Prostate gland (tissue), 2 donors: ENCODE measurements at regions not wholly inside any gene's neighbourhood (a gene's known extent, or its start where the extent isn't known, plus 50 kb on each side); places are given as distances from the start of the nearest gene placed in this dataset.

Source experiments
- POLR2A ChIP-seq: fragments of 450-650 bp; IDR thresholded peaks from one replicate; pipeline ENCODE4 v1.6.1; 2016; ENCODE audit warnings: antibody characterized with exemption, mild to moderate bottlenecking
- POLR2AphosphoS5 ChIP-seq: sonication (generic); formaldehyde crosslinking; IDR thresholded peaks from one replicate; pipeline ENCODE4 v1.6.1; 2017; ENCODE audit warnings: antibody characterized with exemption
- TF ChIP-seq, protein P1 (sequence below), 4 experiments: fragments of 200-600 bp in 2 of 4; fragments of 450-650 bp in 2 of 4; sonication (generic) in 2 of 4; IDR thresholded peaks; 1 replicate in 3 of 4; 2 replicates in 1 of 4; pipeline ENCODE4 v1.5.1; 2016 to 2019; ENCODE audit warnings: antibody characterized with exemption in 4 of 4, mild to moderate bottlenecking in 2 of 4, moderate library complexity in 2 of 4

DNA sequence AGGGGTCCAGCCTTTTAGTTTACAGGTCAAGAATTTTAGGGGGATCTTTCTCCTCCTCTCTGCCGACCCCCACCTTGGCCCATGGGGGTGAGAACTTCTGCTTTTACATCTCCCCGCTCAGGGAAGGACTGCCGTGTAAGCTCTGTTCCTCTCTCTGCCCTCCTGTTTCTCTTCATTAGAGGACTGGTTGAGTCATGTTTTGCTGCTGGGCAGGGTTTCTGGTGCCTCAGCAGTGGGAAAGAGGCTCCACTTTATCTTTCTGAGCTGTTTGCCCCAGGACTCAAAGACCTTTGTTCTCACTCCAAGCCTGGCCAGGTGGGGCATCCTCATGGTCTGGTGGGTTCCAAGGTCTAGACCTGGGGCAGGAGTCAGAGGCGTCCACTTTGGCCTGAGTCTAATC is 93.0 kb downstream of the UTP18 start:
- TF ChIP-seq, protein P1, sequence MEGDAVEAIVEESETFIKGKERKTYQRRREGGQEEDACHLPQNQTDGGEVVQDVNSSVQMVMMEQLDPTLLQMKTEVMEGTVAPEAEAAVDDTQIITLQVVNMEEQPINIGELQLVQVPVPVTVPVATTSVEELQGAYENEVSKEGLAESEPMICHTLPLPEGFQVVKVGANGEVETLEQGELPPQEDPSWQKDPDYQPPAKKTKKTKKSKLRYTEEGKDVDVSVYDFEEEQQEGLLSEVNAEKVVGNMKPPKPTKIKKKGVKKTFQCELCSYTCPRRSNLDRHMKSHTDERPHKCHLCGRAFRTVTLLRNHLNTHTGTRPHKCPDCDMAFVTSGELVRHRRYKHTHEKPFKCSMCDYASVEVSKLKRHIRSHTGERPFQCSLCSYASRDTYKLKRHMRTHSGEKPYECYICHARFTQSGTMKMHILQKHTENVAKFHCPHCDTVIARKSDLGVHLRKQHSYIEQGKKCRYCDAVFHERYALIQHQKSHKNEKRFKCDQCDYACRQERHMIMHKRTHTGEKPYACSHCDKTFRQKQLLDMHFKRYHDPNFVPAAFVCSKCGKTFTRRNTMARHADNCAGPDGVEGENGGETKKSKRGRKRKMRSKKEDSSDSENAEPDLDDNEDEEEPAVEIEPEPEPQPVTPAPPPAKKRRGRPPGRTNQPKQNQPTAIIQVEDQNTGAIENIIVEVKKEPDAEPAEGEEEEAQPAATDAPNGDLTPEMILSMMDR (IDR thresholded peaks at IDR 0.05): no peak
- TF ChIP-seq POLR2A (no peak), POLR2AphosphoS5 (no peak)
